ENCODE measurements at regions not wholly inside any gene's neighbourhood (a gene's known extent, or its start where the extent isn't known, plus 50 kb on each side); places are given as distances from the start of the nearest gene placed in this dataset.

DNA sequence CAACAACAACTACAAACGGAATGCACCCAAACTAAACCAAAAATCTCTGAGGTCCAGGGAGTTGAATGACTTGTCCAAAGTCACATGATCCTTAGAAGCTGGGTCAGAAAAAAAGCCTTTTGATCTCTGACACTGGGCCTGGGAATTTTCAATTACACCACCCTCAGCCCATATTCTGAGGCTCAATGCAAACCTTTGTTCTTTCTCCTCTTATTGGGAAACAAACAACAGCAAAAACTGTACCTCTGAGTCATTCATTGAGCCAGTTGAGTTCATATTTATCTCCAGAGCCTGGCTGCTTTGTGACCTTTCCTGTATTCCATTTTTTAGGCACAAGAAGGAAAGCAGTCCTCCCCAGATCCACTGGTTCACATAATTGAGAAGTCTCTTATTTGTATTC, 51.2 kb upstream of the SORCS1 start:
- TF ChIP-seq POLR2AphosphoS5 (IDR thresholded peaks at IDR 0.05; ENCODE audit: borderline replicate concordance, low read depth, low read length), result no peak
- TF ChIP-seq EZH2 (IDR thresholded peaks at IDR 0.05), result no peak
- no peak for TF ChIP-seq FOXP2 (optimal IDR thresholded peaks at IDR 0.05; ENCODE audit: control extremely low read depth, extremely low read length, insufficient read depth)

Data from SK-N-MC (cell line).